ENCODE measurements at regions not wholly inside any gene's neighbourhood (a gene's known extent, or its start where the extent isn't known, plus 50 kb on each side); places are given as distances from the start of the nearest gene placed in this dataset.

GRCh38 chr21:14751602-14752344 is 205.7 kb upstream of the SAMSN1 start:
- no peak for TF ChIP-seq SIN3A (IDR thresholded peaks at IDR 0.05; ENCODE audit: borderline replicate concordance, insufficient read depth, low read length)
- no peak for TF ChIP-seq TAF1 (IDR thresholded peaks at IDR 0.05; ENCODE audit: borderline replicate concordance, insufficient read depth, low read length)

Data from PFSK-1 (cell line).